ENCODE measurements at regions not wholly inside any gene's neighbourhood (a gene's known extent, or its start where the extent isn't known, plus 50 kb on each side); places are given as distances from the start of the nearest gene placed in this dataset.
"Not testable (repeated sequence)": the region's sequence is repeated elsewhere in the genome, so short reads cannot be mapped to it uniquely, and the experiment has no call there.

DNA sequence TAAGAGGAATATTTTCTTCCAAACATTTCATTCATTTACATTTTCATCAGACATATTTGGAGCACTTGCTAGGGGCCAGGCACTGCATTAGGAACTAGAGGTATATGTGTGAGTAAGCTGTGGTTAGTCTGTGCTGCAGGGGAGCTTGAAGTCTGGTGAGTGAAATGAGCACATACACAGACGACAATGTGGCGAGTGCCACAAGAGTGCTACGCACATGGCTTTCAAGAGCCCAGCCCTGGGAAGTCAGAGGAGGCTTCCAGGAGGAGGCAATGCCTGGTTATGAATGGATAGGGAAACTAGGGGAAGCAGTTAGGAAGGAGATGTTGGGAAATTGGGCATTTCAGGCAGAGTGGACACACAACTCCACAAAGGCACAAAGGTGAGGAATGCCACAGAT is 171.8 kb downstream of the IER5 start:
- no peak for DNase-seq

- no peak for DNase-seq
Observed at GRCh38 chr1:181260994-181261393, 172.5 kb downstream of the IER5 start.

GRCh38 chr1:181262069-181262468 is 173.6 kb downstream of the IER5 start:
- no peak for DNase-seq

- no peak for DNase-seq
Observed at GRCh38 chr1:181263444-181263843, 174.9 kb downstream of the IER5 start.

DNA sequence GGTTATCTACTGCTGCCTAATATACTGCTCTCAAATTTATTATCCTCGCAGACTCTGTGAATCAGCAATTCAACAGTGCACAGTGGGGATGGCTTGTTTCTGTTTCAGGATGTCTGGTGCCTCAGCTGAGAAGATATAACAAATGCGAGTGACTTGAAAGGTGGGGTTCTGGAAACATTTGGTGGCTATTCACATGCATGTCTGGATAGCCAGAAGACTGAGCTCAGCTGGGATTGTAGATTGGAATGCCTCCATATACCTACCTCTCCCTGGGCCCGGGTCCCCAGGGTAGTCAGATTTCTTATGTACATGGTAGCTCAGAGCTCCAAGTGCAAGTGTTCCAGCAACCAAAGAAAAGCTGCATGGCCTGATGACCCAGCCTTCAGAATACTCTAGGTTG is 176.3 kb downstream of the IER5 start:
- DNase-seq, result no peak

DNA sequence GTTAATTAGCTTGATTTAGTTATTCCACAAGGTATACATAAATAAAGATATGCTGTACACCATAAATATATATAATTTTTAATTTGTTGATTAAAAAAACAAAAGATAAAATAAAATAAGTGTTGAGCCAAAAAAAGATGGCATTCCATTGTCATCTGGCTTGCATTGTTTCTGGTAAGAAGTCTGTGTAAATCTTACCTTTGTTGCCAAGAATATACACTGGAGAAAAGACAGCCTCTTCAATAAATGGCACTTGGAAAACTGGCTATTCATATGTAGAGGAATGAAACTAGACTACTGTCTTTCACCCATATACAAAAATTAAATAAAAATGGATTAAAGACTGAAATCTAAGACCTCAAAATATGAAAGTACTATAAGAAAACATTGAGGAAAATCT is 196.5 kb downstream of the IER5 start:
- no peak for DNase-seq

- DNase-seq, result no peak
Observed at GRCh38 chr1:181295217-181295616, 188.1 kb upstream of the CACNA1E start.

DNA sequence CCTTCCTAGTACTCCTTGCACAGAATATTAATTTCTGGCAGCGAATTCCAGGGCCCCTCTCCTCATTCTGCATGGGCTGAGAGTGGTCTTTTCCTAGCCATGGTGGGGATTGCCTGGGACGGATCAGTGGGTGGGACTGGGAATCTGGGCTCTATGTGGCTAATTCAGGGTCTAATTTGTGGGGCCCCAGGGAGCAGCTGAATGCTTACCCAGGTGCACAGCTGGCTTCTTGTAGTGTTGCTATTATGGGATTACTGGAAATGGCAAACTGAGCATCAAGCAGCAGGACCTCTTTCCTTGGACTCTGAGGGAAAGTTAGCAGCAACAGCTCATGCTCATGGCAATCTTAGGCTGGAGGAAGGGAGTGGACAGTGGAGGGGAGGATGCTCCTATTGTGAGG is 187.1 kb upstream of the CACNA1E start:
- no peak for DNase-seq

DNA sequence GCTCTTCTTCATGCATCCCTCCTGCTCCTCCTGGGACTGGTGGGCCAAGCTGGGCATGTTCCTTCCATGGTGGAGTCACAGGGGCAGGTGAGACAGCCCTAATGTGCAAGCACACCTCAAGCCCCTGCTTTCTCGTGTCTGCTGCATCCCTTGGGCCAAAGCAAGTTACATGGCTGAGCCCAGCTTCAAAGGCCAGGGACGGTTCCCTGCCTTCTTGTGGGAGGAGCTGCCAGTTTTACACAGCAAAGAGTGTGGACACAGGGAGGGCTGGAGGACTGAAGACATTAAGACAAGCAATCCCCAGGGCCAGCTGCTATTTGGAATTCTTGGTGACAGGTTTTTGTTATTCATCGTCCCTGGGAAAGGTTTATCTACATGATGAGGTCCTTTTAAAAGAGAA is 175.2 kb upstream of the CACNA1E start:
- no peak for DNase-seq

GRCh38 chr1:181310560-181310959 is 172.8 kb upstream of the CACNA1E start:
- no peak for DNase-seq

DNA sequence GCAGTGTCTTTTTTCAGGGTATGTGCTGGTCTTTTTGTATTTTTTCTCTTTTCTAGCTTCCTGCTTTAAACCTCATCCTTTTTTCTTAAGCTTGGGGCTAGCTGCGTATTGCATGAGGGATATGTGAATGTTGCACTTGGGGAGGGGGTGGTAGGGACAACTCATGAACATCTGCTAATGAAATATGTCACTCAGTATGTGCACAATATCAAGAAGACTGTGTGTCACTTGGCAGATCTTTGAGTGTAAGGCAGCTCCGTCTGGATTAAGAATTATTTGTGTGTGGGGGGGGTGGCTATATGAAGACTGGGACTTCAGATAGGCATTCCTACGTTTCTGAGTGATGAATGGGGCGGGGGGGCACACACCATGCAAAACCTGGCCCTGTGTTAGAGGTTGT is 170.4 kb upstream of the CACNA1E start:
- no peak for DNase-seq

DNA sequence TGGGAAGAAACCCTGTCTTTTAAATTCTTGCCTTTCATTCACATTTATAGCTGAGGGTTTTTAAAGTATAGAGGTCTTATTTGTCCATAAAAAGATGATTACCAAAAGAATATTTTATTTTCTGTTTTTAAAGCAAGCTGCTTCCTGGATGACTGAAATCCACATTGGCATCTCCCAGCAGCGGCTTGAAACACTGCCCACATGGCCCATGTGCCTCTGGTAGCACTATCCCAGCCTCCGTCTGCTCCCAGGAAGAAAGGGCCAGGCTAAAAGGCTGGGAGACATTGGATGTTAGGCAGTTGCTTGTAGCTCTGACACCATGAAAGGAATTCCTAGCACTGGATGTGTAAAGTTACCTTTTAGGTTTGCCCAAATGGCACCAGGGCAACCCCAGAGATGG is 169.9 kb upstream of the CACNA1E start:
- DNase-seq, result no peak

- no peak for DNase-seq
Observed at GRCh38 chr1:181314010-181314409, 169.3 kb upstream of the CACNA1E start.

GRCh38 chr1:181314959-181315358 is 168.4 kb upstream of the CACNA1E start:
- no peak for DNase-seq

DNA sequence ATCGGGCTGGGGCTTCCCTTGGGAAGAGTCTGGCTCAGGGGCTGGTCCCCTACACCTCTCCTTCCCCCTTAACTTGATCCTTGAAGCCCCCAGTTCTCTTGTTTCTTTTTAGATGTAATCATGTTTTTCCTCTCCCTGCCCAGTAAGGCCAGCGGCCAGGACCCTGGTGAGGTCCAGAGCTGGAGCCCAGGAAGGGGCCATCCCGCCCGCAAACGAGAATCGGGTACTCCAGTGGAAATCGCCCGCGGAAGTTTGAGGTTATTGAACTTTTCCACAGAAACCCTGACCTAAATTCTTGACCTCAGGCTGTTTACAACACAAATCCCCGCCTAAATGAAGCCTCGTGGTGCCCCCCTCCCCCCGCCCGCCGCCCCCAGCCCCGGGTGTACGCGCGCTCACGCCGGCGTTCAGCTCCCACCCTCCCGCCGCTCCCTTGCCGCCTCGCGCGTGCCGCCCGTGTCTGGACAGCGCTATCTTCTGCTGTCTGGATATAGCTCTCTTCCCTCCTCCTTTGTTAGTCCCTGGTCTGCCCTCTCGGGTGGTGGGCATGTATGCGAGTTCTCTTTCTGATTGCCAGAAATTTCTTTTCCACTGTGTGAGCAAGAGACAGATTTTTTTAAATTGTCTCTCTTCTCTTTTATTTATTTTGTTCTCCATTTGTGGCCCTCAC is 165.9 kb upstream of the CACNA1E start:
- DNase-seq, result peak in 1 of 4 experiments; percentile 2

DNA sequence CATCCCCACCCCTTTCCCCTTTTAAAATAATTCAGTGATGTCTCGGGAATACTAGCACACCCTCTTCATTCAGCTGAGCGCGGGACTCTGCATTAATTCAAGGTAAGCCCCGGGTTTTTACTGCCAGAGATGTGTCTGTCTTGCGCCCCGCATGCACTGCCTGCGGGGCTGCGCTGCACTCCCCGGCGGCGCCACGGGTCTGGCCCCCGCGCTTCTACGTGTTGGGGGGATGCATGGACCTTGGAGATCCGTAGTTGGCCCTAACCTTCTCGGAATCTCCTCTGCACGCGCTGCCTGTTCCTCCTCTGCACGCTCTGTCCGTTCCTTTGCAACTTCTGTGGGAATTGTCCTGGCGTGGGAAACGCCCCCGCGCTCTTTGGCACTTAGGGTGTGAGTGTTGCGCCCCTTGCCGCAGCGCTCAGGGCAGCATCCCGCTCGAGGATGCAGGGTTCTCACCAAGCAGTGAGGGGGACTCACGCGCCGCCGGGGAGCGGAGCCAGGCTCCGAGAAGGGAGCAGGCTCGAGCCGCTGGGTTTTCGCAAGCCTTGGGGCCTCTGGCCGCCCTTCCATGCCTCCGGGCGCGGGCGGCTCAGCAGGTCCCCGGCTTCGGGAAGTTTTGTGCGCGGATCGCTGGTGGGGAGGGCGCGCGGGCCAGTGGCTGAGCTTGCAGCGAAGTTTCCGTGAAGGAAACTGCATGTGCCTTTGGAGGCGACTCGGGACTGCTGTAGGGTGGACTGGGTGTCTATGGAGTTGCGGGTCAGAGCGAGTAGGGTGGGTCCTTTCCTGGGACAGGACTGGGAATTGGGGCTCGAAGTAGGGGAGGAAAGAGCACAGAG is 165.1 kb upstream of the CACNA1E start:
- peak in 2 of 4 experiments; percentile 1 to 14 for DNase-seq

GRCh38 chr1:181318858-181319235 is 164.5 kb upstream of the CACNA1E start:
- DNase-seq, result peak in 1 of 4 experiments; percentile 4

- no peak for DNase-seq
Observed at GRCh38 chr1:181319907-181320306, 163.4 kb upstream of the CACNA1E start.

GRCh38 chr1:181324797-181325616 is 158.3 kb upstream of the CACNA1E start:
- no peak for DNase-seq

DNA sequence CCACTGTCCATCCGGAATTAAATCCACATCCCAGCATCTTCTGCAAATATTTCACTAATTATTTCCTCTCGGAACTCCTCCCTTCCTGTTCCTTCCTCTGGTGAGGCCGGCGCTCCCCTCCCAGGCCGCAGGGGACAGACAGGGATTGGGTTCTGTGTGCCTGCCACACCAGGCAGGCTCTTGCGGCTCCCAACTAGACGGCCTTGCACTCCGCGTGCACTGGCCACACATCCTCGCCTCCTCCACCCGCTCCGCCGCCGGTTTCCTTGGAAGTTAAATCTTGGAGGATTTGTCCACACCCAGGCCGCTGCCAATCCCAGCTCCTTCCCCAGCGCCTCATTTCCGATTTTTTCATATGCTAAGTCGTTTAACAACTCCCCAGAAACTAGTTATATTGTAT is 157.6 kb upstream of the CACNA1E start:
- not testable (repeated sequence) for DNase-seq

DNA sequence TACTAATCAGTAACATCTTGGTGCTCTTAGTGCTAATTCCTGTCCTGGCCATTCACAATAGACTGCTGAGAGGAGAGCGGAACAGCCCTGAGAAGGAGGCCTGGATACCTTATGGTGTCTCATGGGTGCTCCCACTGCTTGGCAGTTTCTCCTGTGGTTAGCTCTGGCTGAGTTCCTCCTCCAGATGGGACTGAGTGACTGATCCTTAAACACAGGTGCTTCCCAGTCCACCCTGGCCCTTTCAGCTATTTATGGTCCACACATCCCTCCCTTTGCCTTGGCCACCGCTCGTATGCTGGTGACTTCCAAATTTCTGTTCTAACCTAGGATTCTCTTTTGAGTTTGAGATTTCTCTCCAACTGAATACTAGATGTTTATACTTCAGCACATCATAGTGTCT is 157.0 kb upstream of the CACNA1E start:
- DNase-seq, result no peak

GRCh38 chr1:181327796-181328195 is 155.5 kb upstream of the CACNA1E start:
- no peak for DNase-seq

DNA sequence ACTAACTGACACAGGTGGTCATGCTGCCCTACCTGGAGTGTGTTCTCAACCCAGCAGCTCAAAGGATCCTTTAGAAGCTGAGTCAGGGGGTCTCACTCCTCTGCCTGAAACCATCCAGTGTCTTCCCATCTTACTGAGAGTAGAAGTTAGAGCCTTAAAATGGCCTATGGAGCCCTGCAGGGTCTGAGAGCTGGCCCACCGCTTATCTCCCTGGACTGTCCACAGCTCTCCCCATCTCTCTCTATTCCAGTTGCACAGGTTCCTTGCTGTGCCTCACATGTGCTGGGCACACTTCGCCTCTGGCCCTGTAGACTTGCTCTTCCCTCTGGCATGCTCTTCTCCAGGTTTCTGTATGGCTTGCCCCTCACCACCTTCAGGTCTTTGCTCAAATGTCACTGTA is 148.6 kb upstream of the CACNA1E start:
- DNase-seq, result no peak
